Stomach (tissue), 8 donors: ENCODE measurements at regions not wholly inside any gene's neighbourhood (a gene's known extent, or its start where the extent isn't known, plus 50 kb on each side); places are given as distances from the start of the nearest gene placed in this dataset.

ENCODE experiments used
- DNase-seq, 2 donors: peaks; one replicate each; pipeline versions ENCODE4 v3.0.0 to v3.0.0-alpha.2; 2013 to 2019
- H3K27ac ChIP-seq, 5 donors: fragments of 200-600 bp in 4 of 5; sonication (generic) in 4 of 5; one replicate each; pipeline ENCODE4 v1.5.1; 2013 to 2019; ENCODE audit warnings: mild to moderate bottlenecking in 1 of 5, moderate library complexity in 1 of 5
- H3K27me3 ChIP-seq, 3 donors: fragments of 200-600 bp; sonication (generic); one replicate each; pipeline ENCODE4 v1.5.1; 2017 to 2019; ENCODE audit warnings: mixed run types in 1 of 3
- H3K36me3 ChIP-seq, 4 donors: fragments of 200-600 bp; sonication (generic); 1 replicate in 3 of 4; 2 replicates in 1 of 4; pipeline ENCODE4 v1.5.1; 2016 to 2019
- H3K4me1 ChIP-seq, 4 donors: fragments of 200-600 bp; sonication (generic); one replicate each; pipeline ENCODE4 v1.5.1; 2016 to 2019
- H3K4me3 ChIP-seq, 4 donors: fragments of 200-600 bp; sonication (generic) in 3 of 4; one replicate each; pipeline ENCODE4 v1.5.1; 2016 to 2019; ENCODE audit warnings: mild to moderate bottlenecking in 1 of 4
- H3K9me3 ChIP-seq, 4 donors: fragments of 200-600 bp; sonication (generic); one replicate each; pipeline ENCODE4 v1.5.1; 2016 to 2019
- EP300 ChIP-seq: sonication (generic); formaldehyde crosslinking; IDR thresholded peaks from one replicate; pipeline ENCODE4 v1.6.1; 2017; ENCODE audit warnings: antibody characterized with exemption
- POLR2A ChIP-seq, 4 donors: fragments of 450-650 bp; IDR thresholded peaks; one replicate each; pipeline ENCODE4 v1.6.1; 2016; ENCODE audit warnings: antibody characterized with exemption in 4 of 4, control low read depth in 2 of 4, mild to moderate bottlenecking in 1 of 4, moderate library complexity in 1 of 4
- POLR2AphosphoS5 ChIP-seq, 3 donors: sonication (generic); formaldehyde crosslinking; IDR thresholded peaks; one replicate each; pipeline ENCODE4 v1.6.1; 2016; ENCODE audit warnings: antibody characterized with exemption in 3 of 3
- WGBS, 5 donors: extraction: QIAGEN DNeasy Blood & Tissue Kit in 3 of 5; methylation state at CpG; one replicate each; pipeline versions ENCODE4 v1.1.5 to v1.1.7; 2013 to 2018; 5-methylcytosine and 5-hydroxymethylcytosine counted together
- intact Hi-C: fragments of 100-400 bp; cut with DNase I; formaldehyde crosslinking; loops from one replicate; pipeline ENCODE4 v1.15.1; 2023; ENCODE audit warnings: low total_unique reads
- TF ChIP-seq, protein P1 (sequence below), 7 experiments: fragments of 450-650 bp in 4 of 7; fragments of 200-600 bp in 3 of 7; sonication (generic) in 3 of 7; IDR thresholded peaks; one replicate each; pipeline ENCODE4 v1.5.1; 2016 to 2019; ENCODE audit warnings: antibody characterized with exemption in 7 of 7, control low read depth in 2 of 7, mild to moderate bottlenecking in 1 of 7
- donor health status: healthy with polysubstance abuse.
- donor health status: Bipolar disorder and iron deficiency.
- donor health status: healthy.

DNA sequence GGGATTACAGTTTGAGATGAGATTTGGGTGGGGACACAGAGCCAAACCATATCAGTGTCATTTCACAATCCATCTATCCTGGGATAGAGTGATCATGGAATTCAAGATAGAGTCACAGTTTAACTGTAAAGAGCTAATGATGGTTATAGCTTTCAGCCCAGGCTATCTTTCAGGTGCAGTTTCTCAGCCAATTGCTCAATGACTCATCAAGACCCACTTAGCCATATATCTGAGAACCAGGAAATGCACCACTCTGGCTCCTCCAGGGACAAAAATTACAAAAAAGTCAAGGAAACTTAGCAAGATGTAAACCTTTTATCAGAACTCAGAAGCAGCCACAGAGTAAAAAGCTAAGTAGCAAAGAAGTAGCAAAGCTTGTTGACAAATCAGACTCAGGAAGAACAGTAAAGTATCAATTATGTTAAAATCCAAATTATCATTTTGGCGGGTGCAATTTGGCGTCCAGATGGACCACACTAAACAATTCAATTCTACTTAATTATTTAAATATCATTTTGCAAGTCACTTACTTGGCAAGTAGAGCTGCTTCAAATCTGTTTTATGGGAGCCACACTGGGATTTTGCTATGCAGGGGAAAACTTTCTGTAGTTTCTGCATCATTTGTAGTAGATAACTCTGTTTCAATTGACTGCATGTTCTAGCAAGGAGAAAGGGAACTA lies 169.4 kb downstream of the TLE1 start:
- no peak overlapping the region for H3K4me3 ChIP-seq
- no peak overlapping the region for H3K27ac ChIP-seq
- H3K9me3 ChIP-seq = no peaks in the 10 kb centered on the region
- TF ChIP-seq EP300 (no peak), POLR2AphosphoS5 (IDR thresholded peaks at IDR 0.05) (no peak), POLR2A (IDR thresholded peaks at IDR 0.05) (no peak)
- TF ChIP-seq, protein P1, sequence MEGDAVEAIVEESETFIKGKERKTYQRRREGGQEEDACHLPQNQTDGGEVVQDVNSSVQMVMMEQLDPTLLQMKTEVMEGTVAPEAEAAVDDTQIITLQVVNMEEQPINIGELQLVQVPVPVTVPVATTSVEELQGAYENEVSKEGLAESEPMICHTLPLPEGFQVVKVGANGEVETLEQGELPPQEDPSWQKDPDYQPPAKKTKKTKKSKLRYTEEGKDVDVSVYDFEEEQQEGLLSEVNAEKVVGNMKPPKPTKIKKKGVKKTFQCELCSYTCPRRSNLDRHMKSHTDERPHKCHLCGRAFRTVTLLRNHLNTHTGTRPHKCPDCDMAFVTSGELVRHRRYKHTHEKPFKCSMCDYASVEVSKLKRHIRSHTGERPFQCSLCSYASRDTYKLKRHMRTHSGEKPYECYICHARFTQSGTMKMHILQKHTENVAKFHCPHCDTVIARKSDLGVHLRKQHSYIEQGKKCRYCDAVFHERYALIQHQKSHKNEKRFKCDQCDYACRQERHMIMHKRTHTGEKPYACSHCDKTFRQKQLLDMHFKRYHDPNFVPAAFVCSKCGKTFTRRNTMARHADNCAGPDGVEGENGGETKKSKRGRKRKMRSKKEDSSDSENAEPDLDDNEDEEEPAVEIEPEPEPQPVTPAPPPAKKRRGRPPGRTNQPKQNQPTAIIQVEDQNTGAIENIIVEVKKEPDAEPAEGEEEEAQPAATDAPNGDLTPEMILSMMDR (IDR thresholded peaks at IDR 0.05) = no peak
- H3K27me3 ChIP-seq = no peaks in the 10 kb centered on the region
- no peaks in the 10 kb centered on the region for H3K36me3 ChIP-seq
- H3K4me1 ChIP-seq = peaks cover 0 to 9% (median 6%) of the 10 kb centered on the region in 4 donors
- intact Hi-C loops = no loop called here
- no peak for DNase-seq
- WGBS, 5 donors = 79 to 94% (median 89%) methylated on average over 2 of the region's 2 CpGs

DNA sequence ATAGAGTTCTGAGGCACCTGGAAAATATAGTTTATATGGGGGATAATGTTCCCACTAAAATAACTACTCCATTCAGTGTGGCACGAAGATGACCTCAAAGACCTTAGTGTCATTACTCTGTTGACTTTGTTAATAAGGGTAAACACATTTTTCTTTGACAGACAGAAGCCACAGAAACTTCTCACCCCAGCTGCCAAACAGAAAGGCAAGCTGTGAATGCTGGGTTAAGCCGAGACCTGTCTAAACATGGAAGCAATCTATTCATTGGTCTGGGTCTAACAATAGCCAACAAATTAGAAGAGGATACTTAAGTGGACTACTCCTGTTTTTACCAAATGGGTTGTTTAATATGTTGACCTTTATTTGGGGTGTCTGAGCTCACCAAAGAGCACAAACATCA lies 171.4 kb downstream of the TLE1 start:
- no peaks in the 10 kb centered on the region for H3K9me3 ChIP-seq
- intact Hi-C loops = no loop called here

DNA sequence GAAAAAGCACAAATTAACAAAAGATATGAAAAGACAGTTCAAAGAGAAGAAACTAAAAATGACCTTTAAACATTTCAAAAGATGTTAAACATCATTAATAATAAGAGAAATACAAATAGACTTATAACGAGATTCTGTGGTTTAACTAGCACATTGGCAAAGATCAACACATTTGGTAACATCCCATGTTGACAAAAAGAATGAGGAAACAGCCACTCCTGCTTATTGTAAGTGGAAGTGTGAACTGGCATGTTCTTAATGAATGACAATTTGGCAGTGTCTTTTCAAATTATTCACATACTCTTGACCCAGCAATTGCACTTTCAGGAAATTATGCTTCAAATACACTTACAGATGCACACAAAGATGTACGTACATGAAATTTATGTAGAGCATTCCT lies 176.3 kb downstream of the TLE1 start:
- TF ChIP-seq, protein P1 (IDR thresholded peaks at IDR 0.05) = no peak
- TF ChIP-seq POLR2AphosphoS5 (IDR thresholded peaks at IDR 0.05) (no peak), EP300 (no peak), POLR2A (IDR thresholded peaks at IDR 0.05) (no peak)
- no peak for DNase-seq
- Histone ChIP-seq H3K9me3 (no peaks in the 10 kb centered on the region), H3K27ac (no peak overlapping the region), H3K4me3 (no peak overlapping the region), H3K27me3 (no peaks in the 10 kb centered on the region), H3K36me3 (no peaks in the 10 kb centered on the region), H3K4me1 (no peaks in the 10 kb centered on the region)
- intact Hi-C loops = no loop called here
- 36 to 50% (median 41%) methylated on average over 2 of the region's 2 CpGs for WGBS, 5 donors

More for the DNA sequence above, 171.4 kb downstream of the TLE1 start:
- no peaks in the 10 kb centered on the region for H3K27me3 ChIP-seq
- no peak for DNase-seq
- no peaks in the 10 kb centered on the region for H3K36me3 ChIP-seq
- 29 to 61% (median 42%) methylated on average over 2 of the region's 2 CpGs for WGBS, 5 donors
- no peak overlapping the region for H3K4me3 ChIP-seq
- peaks cover 0 to 5% (median 2%) of the 10 kb centered on the region in 4 donors for H3K4me1 ChIP-seq
- H3K27ac ChIP-seq = no peak overlapping the region
- TF ChIP-seq, protein P1 (IDR thresholded peaks at IDR 0.05) = no peak
- TF ChIP-seq POLR2A (IDR thresholded peaks at IDR 0.05) = no peak
- no peak for TF ChIP-seq EP300
- no peak for TF ChIP-seq POLR2AphosphoS5 (IDR thresholded peaks at IDR 0.05)

DNA sequence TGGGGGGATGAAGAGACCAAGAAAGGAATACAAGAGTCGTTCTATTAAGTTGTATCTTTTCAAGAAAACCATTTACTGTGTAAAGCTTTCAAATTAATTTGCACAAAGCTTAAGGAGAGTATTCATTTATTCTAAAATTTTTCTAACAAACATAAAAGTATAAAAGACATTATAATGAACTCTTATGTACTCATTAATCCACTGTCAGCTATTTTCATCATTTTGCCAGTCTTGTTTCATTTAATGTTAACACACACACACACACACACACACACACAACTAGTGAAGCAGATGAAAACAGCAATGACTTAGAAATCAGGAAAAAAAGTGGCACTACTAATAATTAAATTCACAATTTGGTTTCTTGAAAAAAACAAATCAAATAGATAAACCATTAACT lies 176.7 kb downstream of the TLE1 start:
- no peaks in the 10 kb centered on the region for H3K4me1 ChIP-seq
- DNase-seq = no peak
- H3K27me3 ChIP-seq = no peaks in the 10 kb centered on the region
- no peaks in the 10 kb centered on the region for H3K36me3 ChIP-seq
- H3K9me3 ChIP-seq = no peaks in the 10 kb centered on the region
- no peak overlapping the region for H3K27ac ChIP-seq
- intact Hi-C loops = no loop called here
- TF ChIP-seq, protein P1 (IDR thresholded peaks at IDR 0.05) = no peak
- TF ChIP-seq POLR2A (IDR thresholded peaks at IDR 0.05) = no peak
- TF ChIP-seq EP300 = no peak
- TF ChIP-seq POLR2AphosphoS5 (IDR thresholded peaks at IDR 0.05) = no peak
- WGBS, 5 donors = 78 to 88% (median 81%) methylated on average over 1 of the region's 1 CpG
- H3K4me3 ChIP-seq = no peak overlapping the region
